ENCODE measurements at regions not wholly inside any gene's neighbourhood (a gene's known extent, or its start where the extent isn't known, plus 50 kb on each side); places are given as distances from the start of the nearest gene placed in this dataset.

GRCh38 chr14:86954623-86955022 lies 1038.4 kb downstream of the GALC start:
- Histone ChIP-seq H3K27ac (ENCODE audit: low read depth, low read length) (no peak overlapping the region), H3K27me3 (ENCODE audit: control insufficient read depth, insufficient read depth, low read length) (no peaks in the 10 kb centered on the region), H3K4me3 (ENCODE audit: low read depth, low read length) (no peak overlapping the region), H3K9me3 (ENCODE audit: control insufficient read depth, insufficient read depth, low read length) (no peaks in the 10 kb centered on the region)
- ChIA-PET CTCF (no interaction called here), POLR2A (no interaction called here)
- TF ChIP-seq CTCF (IDR thresholded peaks at IDR 0.05; ENCODE audit: low read depth, low read length): no peak
- DNase-seq (ENCODE audit: low read depth, low spot score): no peak

GRCh38 chr14:86946446-86946845 lies 1046.5 kb downstream of the GALC start:
- no peak overlapping the region for H3K4me3 ChIP-seq (ENCODE audit: low read depth, low read length)
- no peak for TF ChIP-seq CTCF (IDR thresholded peaks at IDR 0.05; ENCODE audit: low read depth, low read length)
- CTCF ChIA-PET: no interaction called here
- H3K27me3 ChIP-seq (ENCODE audit: control insufficient read depth, insufficient read depth, low read length): no peaks in the 10 kb centered on the region
- no peak overlapping the region for H3K27ac ChIP-seq (ENCODE audit: low read depth, low read length)
- POLR2A ChIA-PET: no interaction called here
- no peaks in the 10 kb centered on the region for H3K9me3 ChIP-seq (ENCODE audit: control insufficient read depth, insufficient read depth, low read length)
- no peak for DNase-seq (ENCODE audit: low read depth, low spot score)

- DNase-seq (ENCODE audit: low read depth, low spot score): no peak
- no peak overlapping the region for H3K27ac ChIP-seq (ENCODE audit: low read depth, low read length)
- TF ChIP-seq CTCF (IDR thresholded peaks at IDR 0.05; ENCODE audit: low read depth, low read length): no peak
- no peak overlapping the region for H3K4me3 ChIP-seq (ENCODE audit: low read depth, low read length)
- CTCF ChIA-PET: no interaction called here
- no peaks in the 10 kb centered on the region for H3K9me3 ChIP-seq (ENCODE audit: control insufficient read depth, insufficient read depth, low read length)
- POLR2A ChIA-PET: no interaction called here
- H3K27me3 ChIP-seq (ENCODE audit: control insufficient read depth, insufficient read depth, low read length): no peaks in the 10 kb centered on the region
Observed at GRCh38 chr14:86944434-86944833, 1048.5 kb downstream of the GALC start.

- H3K27ac ChIP-seq (ENCODE audit: low read depth, low read length): no peak overlapping the region
- H3K4me3 ChIP-seq (ENCODE audit: low read depth, low read length): no peak overlapping the region
- no peak for DNase-seq (ENCODE audit: low read depth, low spot score)
- ChIA-PET POLR2A (no interaction called here), CTCF (no interaction called here)
- no peaks in the 10 kb centered on the region for H3K9me3 ChIP-seq (ENCODE audit: control insufficient read depth, insufficient read depth, low read length)
- TF ChIP-seq CTCF (IDR thresholded peaks at IDR 0.05; ENCODE audit: low read depth, low read length): no peak
- no peaks in the 10 kb centered on the region for H3K27me3 ChIP-seq (ENCODE audit: control insufficient read depth, insufficient read depth, low read length)
Observed at GRCh38 chr14:86943391-86944365, 1049.3 kb downstream of the GALC start.

- ChIA-PET POLR2A (no interaction called here), CTCF (no interaction called here)
- no peaks in the 10 kb centered on the region for H3K27me3 ChIP-seq (ENCODE audit: control insufficient read depth, insufficient read depth, low read length)
- DNase-seq (ENCODE audit: low read depth, low spot score): no peak
- no peaks in the 10 kb centered on the region for H3K9me3 ChIP-seq (ENCODE audit: control insufficient read depth, insufficient read depth, low read length)
- no peak overlapping the region for H3K27ac ChIP-seq (ENCODE audit: low read depth, low read length)
- no peak overlapping the region for H3K4me3 ChIP-seq (ENCODE audit: low read depth, low read length)
- no peak for TF ChIP-seq CTCF (IDR thresholded peaks at IDR 0.05; ENCODE audit: low read depth, low read length)
Observed at GRCh38 chr14:86942936-86943335, 1050.0 kb downstream of the GALC start.

Measured in AG04450 (cell line).